ENCODE measurements at regions not wholly inside any gene's neighbourhood (a gene's known extent, or its start where the extent isn't known, plus 50 kb on each side); places are given as distances from the start of the nearest gene placed in this dataset.

- no peaks in the 10 kb centered on the region for H3K27me3 ChIP-seq (ENCODE audit: control insufficient read depth, insufficient read depth, low read length)
- H3K27ac ChIP-seq (ENCODE audit: low read depth, low read length): no peak overlapping the region
- no peaks in the 10 kb centered on the region for H3K4me1 ChIP-seq (ENCODE audit: control insufficient read depth, insufficient read depth, low read length)
- H3K9ac ChIP-seq (ENCODE audit: low read depth, low read length): no peak overlapping the region
- no peaks in the 10 kb centered on the region for H3K36me3 ChIP-seq (ENCODE audit: control insufficient read depth, insufficient read depth, low read length)
- peaks cover 35% of the 10 kb centered on the region for H3K9me3 ChIP-seq (ENCODE audit: control insufficient read depth, insufficient read depth, low read length)
- no peak overlapping the region for H3K4me3 ChIP-seq (ENCODE audit: low read depth, low read length)
These were observed 199.7 kb downstream of the ATPSCKMT start for GRCh38 chr5:10049858-10050455.

GRCh38 chr5:10046676-10047075, 203.0 kb downstream of the ATPSCKMT start:
- no peak overlapping the region for H3K27ac ChIP-seq (ENCODE audit: low read depth, low read length)
- no peaks in the 10 kb centered on the region for H3K36me3 ChIP-seq (ENCODE audit: control insufficient read depth, insufficient read depth, low read length)
- no peaks in the 10 kb centered on the region for H3K27me3 ChIP-seq (ENCODE audit: control insufficient read depth, insufficient read depth, low read length)
- H3K9ac ChIP-seq (ENCODE audit: low read depth, low read length): no peak overlapping the region
- H3K4me1 ChIP-seq (ENCODE audit: control insufficient read depth, insufficient read depth, low read length): no peaks in the 10 kb centered on the region
- H3K4me3 ChIP-seq (ENCODE audit: low read depth, low read length): no peak overlapping the region
- H3K9me3 ChIP-seq (ENCODE audit: control insufficient read depth, insufficient read depth, low read length): peaks cover 19% of the 10 kb centered on the region

GRCh38 chr5:10045376-10045775, 204.3 kb downstream of the ATPSCKMT start:
- peaks cover 12% of the 10 kb centered on the region for H3K9me3 ChIP-seq (ENCODE audit: control insufficient read depth, insufficient read depth, low read length)

GRCh38 chr5:10036136-10036815, 213.4 kb downstream of the ATPSCKMT start:
- H3K4me1 ChIP-seq (ENCODE audit: control insufficient read depth, insufficient read depth, low read length): peaks cover 4% of the 10 kb centered on the region; the same call in 1 of the 2 replicates
- H3K4me3 ChIP-seq (ENCODE audit: low read depth, low read length): no peak overlapping the region

More at GRCh38 chr5:10045376-10045775, 204.3 kb downstream of the ATPSCKMT start:
- H3K27me3 ChIP-seq (ENCODE audit: control insufficient read depth, insufficient read depth, low read length): no peaks in the 10 kb centered on the region
- no peaks in the 10 kb centered on the region for H3K4me1 ChIP-seq (ENCODE audit: control insufficient read depth, insufficient read depth, low read length)
- no peak overlapping the region for H3K27ac ChIP-seq (ENCODE audit: low read depth, low read length)
- H3K9ac ChIP-seq (ENCODE audit: low read depth, low read length): no peak overlapping the region
- H3K36me3 ChIP-seq (ENCODE audit: control insufficient read depth, insufficient read depth, low read length): no peaks in the 10 kb centered on the region
- no peak overlapping the region for H3K4me3 ChIP-seq (ENCODE audit: low read depth, low read length)

GRCh38 chr5:10034001-10034400, 215.7 kb downstream of the ATPSCKMT start:
- Histone ChIP-seq H3K9ac (ENCODE audit: low read depth, low read length) (no peak overlapping the region), H3K27me3 (ENCODE audit: control insufficient read depth, insufficient read depth, low read length) (no peaks in the 10 kb centered on the region), H3K4me3 (ENCODE audit: low read depth, low read length) (no peak overlapping the region), H3K27ac (ENCODE audit: low read depth, low read length) (no peak overlapping the region), H3K36me3 (ENCODE audit: control insufficient read depth, insufficient read depth, low read length) (no peaks in the 10 kb centered on the region), H3K9me3 (ENCODE audit: control insufficient read depth, insufficient read depth, low read length) (no peaks in the 10 kb centered on the region), H3K4me1 (ENCODE audit: control insufficient read depth, insufficient read depth, low read length) (no peaks in the 10 kb centered on the region)

More at GRCh38 chr5:10036136-10036815, 213.4 kb downstream of the ATPSCKMT start:
- H3K9me3 ChIP-seq (ENCODE audit: control insufficient read depth, insufficient read depth, low read length): peaks cover 4% of the 10 kb centered on the region; the same call in 1 of the 2 replicates
- H3K27ac ChIP-seq (ENCODE audit: low read depth, low read length): no peak overlapping the region
- H3K27me3 ChIP-seq (ENCODE audit: control insufficient read depth, insufficient read depth, low read length): no peaks in the 10 kb centered on the region
- no peaks in the 10 kb centered on the region for H3K36me3 ChIP-seq (ENCODE audit: control insufficient read depth, insufficient read depth, low read length)
- no peak overlapping the region for H3K9ac ChIP-seq (ENCODE audit: low read depth, low read length)

GRCh38 chr5:10031817-10032216, 217.9 kb downstream of the ATPSCKMT start:
- H3K4me3 ChIP-seq (ENCODE audit: low read depth, low read length): no peak overlapping the region
- no peaks in the 10 kb centered on the region for H3K4me1 ChIP-seq (ENCODE audit: control insufficient read depth, insufficient read depth, low read length)
- no peaks in the 10 kb centered on the region for H3K27me3 ChIP-seq (ENCODE audit: control insufficient read depth, insufficient read depth, low read length)
- H3K27ac ChIP-seq (ENCODE audit: low read depth, low read length): no peak overlapping the region
- no peaks in the 10 kb centered on the region for H3K9me3 ChIP-seq (ENCODE audit: control insufficient read depth, insufficient read depth, low read length)
- H3K9ac ChIP-seq (ENCODE audit: low read depth, low read length): no peak overlapping the region
- H3K36me3 ChIP-seq (ENCODE audit: control insufficient read depth, insufficient read depth, low read length): no peaks in the 10 kb centered on the region

GRCh38 chr5:10030219-10030831, 219.4 kb downstream of the ATPSCKMT start:
- no peaks in the 10 kb centered on the region for H3K9me3 ChIP-seq (ENCODE audit: control insufficient read depth, insufficient read depth, low read length)
- no peak overlapping the region for H3K4me3 ChIP-seq (ENCODE audit: low read depth, low read length)
- no peak overlapping the region for H3K9ac ChIP-seq (ENCODE audit: low read depth, low read length)
- H3K36me3 ChIP-seq (ENCODE audit: control insufficient read depth, insufficient read depth, low read length): no peaks in the 10 kb centered on the region
- no peaks in the 10 kb centered on the region for H3K4me1 ChIP-seq (ENCODE audit: control insufficient read depth, insufficient read depth, low read length)
- H3K27ac ChIP-seq (ENCODE audit: low read depth, low read length): no peak overlapping the region
- H3K27me3 ChIP-seq (ENCODE audit: control insufficient read depth, insufficient read depth, low read length): no peaks in the 10 kb centered on the region

GRCh38 chr5:10023494-10023893, 226.2 kb downstream of the ATPSCKMT start:
- H3K27me3 ChIP-seq (ENCODE audit: control insufficient read depth, insufficient read depth, low read length): no peaks in the 10 kb centered on the region
- no peak overlapping the region for H3K9ac ChIP-seq (ENCODE audit: low read depth, low read length)
- H3K4me3 ChIP-seq (ENCODE audit: low read depth, low read length): no peak overlapping the region
- H3K36me3 ChIP-seq (ENCODE audit: control insufficient read depth, insufficient read depth, low read length): no peaks in the 10 kb centered on the region
- no peaks in the 10 kb centered on the region for H3K9me3 ChIP-seq (ENCODE audit: control insufficient read depth, insufficient read depth, low read length)
- H3K4me1 ChIP-seq (ENCODE audit: control insufficient read depth, insufficient read depth, low read length): no peaks in the 10 kb centered on the region
- no peak overlapping the region for H3K27ac ChIP-seq (ENCODE audit: low read depth, low read length)

- Histone ChIP-seq H3K36me3 (ENCODE audit: control insufficient read depth, insufficient read depth, low read length) (no peaks in the 10 kb centered on the region), H3K9me3 (ENCODE audit: control insufficient read depth, insufficient read depth, low read length) (peaks cover 5% of the 10 kb centered on the region; the same call in 1 of the 2 replicates), H3K4me1 (ENCODE audit: control insufficient read depth, insufficient read depth, low read length) (no peaks in the 10 kb centered on the region), H3K27me3 (ENCODE audit: control insufficient read depth, insufficient read depth, low read length) (no peaks in the 10 kb centered on the region), H3K9ac (ENCODE audit: low read depth, low read length) (no peak overlapping the region), H3K4me3 (ENCODE audit: low read depth, low read length) (no peak overlapping the region), H3K27ac (ENCODE audit: low read depth, low read length) (no peak overlapping the region)
These were observed 228.4 kb downstream of the ATPSCKMT start for GRCh38 chr5:10021248-10021647.

- Histone ChIP-seq H3K9ac (ENCODE audit: low read depth, low read length) (no peak overlapping the region), H3K27ac (ENCODE audit: low read depth, low read length) (no peak overlapping the region), H3K27me3 (ENCODE audit: control insufficient read depth, insufficient read depth, low read length) (no peaks in the 10 kb centered on the region), H3K9me3 (ENCODE audit: control insufficient read depth, insufficient read depth, low read length) (peaks cover 5% of the 10 kb centered on the region; the same call in 1 of the 2 replicates), H3K36me3 (ENCODE audit: control insufficient read depth, insufficient read depth, low read length) (no peaks in the 10 kb centered on the region), H3K4me3 (ENCODE audit: low read depth, low read length) (no peak overlapping the region), H3K4me1 (ENCODE audit: control insufficient read depth, insufficient read depth, low read length) (no peaks in the 10 kb centered on the region)
These were observed 230.5 kb downstream of the ATPSCKMT start for GRCh38 chr5:10019236-10019635.
